ENCODE measurements at regions not wholly inside any gene's neighbourhood (a gene's known extent, or its start where the extent isn't known, plus 50 kb on each side); places are given as distances from the start of the nearest gene placed in this dataset.

DNA sequence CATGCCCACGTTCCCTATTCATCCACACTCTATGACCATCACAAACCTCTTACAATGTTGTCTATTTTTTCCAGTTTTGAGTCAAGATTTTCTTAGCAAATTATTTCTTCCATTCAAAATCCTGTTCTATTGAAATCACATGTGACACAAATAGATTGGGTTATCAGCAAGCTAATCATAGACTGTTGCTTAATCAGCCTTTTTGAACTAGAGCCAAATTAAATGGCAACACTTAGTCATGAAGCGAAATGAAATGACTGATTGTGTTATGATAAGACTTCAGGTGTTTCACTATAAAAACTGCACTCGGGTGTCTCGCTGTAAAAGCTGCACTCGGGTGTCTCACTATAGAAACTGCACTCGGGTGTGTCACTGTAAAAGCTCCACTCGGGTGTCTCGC is 890.0 kb upstream of the FRG1 start:
- TF ChIP-seq POLR2AphosphoS5 (IDR thresholded peaks at IDR 0.05; ENCODE audit: low read depth, low read length) (no peak), TCF7L2 (IDR thresholded peaks at IDR 0.05; ENCODE audit: borderline replicate concordance, extremely low read depth, insufficient read depth, insufficient read length) (no peak), POLR2A (IDR thresholded peaks at IDR 0.05; ENCODE audit: borderline replicate concordance, extremely low read depth, insufficient read depth, insufficient read length) (no peak), YY1 (IDR thresholded peaks at IDR 0.05; ENCODE audit: extremely low read depth, insufficient replicate concordance, low read depth, low read length) (no peak), ZFX (IDR thresholded peaks at IDR 0.05) (no peak), EZH2 (IDR thresholded peaks at IDR 0.05) (no peak), EZH2phosphoT487 (IDR thresholded peaks at IDR 0.05; ENCODE audit: borderline replicate concordance) (no peak)
- TF ChIP-seq, protein P1, sequence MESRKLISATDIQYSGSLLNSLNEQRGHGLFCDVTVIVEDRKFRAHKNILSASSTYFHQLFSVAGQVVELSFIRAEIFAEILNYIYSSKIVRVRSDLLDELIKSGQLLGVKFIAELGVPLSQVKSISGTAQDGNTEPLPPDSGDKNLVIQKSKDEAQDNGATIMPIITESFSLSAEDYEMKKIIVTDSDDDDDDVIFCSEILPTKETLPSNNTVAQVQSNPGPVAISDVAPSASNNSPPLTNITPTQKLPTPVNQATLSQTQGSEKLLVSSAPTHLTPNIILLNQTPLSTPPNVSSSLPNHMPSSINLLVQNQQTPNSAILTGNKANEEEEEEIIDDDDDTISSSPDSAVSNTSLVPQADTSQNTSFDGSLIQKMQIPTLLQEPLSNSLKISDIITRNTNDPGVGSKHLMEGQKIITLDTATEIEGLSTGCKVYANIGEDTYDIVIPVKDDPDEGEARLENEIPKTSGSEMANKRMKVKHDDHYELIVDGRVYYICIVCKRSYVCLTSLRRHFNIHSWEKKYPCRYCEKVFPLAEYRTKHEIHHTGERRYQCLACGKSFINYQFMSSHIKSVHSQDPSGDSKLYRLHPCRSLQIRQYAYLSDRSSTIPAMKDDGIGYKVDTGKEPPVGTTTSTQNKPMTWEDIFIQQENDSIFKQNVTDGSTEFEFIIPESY (IDR thresholded peaks at IDR 0.05; ENCODE audit: extremely low read depth, insufficient replicate concordance, low read length): no peak
- TF ChIP-seq, protein P2, sequence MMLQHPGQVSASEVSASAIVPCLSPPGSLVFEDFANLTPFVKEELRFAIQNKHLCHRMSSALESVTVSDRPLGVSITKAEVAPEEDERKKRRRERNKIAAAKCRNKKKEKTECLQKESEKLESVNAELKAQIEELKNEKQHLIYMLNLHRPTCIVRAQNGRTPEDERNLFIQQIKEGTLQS (IDR thresholded peaks at IDR 0.05): no peak
- TF ChIP-seq, protein P3, sequence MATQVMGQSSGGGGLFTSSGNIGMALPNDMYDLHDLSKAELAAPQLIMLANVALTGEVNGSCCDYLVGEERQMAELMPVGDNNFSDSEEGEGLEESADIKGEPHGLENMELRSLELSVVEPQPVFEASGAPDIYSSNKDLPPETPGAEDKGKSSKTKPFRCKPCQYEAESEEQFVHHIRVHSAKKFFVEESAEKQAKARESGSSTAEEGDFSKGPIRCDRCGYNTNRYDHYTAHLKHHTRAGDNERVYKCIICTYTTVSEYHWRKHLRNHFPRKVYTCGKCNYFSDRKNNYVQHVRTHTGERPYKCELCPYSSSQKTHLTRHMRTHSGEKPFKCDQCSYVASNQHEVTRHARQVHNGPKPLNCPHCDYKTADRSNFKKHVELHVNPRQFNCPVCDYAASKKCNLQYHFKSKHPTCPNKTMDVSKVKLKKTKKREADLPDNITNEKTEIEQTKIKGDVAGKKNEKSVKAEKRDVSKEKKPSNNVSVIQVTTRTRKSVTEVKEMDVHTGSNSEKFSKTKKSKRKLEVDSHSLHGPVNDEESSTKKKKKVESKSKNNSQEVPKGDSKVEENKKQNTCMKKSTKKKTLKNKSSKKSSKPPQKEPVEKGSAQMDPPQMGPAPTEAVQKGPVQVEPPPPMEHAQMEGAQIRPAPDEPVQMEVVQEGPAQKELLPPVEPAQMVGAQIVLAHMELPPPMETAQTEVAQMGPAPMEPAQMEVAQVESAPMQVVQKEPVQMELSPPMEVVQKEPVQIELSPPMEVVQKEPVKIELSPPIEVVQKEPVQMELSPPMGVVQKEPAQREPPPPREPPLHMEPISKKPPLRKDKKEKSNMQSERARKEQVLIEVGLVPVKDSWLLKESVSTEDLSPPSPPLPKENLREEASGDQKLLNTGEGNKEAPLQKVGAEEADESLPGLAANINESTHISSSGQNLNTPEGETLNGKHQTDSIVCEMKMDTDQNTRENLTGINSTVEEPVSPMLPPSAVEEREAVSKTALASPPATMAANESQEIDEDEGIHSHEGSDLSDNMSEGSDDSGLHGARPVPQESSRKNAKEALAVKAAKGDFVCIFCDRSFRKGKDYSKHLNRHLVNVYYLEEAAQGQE (IDR thresholded peaks at IDR 0.05; ENCODE audit: low read depth): no peak
- TF ChIP-seq, protein P4, sequence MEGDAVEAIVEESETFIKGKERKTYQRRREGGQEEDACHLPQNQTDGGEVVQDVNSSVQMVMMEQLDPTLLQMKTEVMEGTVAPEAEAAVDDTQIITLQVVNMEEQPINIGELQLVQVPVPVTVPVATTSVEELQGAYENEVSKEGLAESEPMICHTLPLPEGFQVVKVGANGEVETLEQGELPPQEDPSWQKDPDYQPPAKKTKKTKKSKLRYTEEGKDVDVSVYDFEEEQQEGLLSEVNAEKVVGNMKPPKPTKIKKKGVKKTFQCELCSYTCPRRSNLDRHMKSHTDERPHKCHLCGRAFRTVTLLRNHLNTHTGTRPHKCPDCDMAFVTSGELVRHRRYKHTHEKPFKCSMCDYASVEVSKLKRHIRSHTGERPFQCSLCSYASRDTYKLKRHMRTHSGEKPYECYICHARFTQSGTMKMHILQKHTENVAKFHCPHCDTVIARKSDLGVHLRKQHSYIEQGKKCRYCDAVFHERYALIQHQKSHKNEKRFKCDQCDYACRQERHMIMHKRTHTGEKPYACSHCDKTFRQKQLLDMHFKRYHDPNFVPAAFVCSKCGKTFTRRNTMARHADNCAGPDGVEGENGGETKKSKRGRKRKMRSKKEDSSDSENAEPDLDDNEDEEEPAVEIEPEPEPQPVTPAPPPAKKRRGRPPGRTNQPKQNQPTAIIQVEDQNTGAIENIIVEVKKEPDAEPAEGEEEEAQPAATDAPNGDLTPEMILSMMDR (IDR thresholded peaks at IDR 0.05 in 2 of 3, conservative IDR thresholded peaks at IDR 0.05 in 1 of 3; ENCODE audit: borderline replicate concordance in 1 of 3, insufficient read depth in 1 of 3, low read depth in 2 of 3, low read length in 2 of 3): no peak
